CD14-positive monocyte (primary cell): ENCODE measurements at regions not wholly inside any gene's neighbourhood (a gene's known extent, or its start where the extent isn't known, plus 50 kb on each side); places are given as distances from the start of the nearest gene placed in this dataset.

Source experiments
- DNase-seq, 3 donors: peaks; one replicate each; pipeline ENCODE4 v3.0.0-alpha.2; 2011 to 2022
- H2AFZ ChIP-seq: 2 replicates; pipeline ENCODE4 v1.6.0; 2012; ENCODE audit warnings: mild to moderate bottlenecking, low read depth, low read length, inconsistent platforms; ENCODE audit not compliant: insufficient read depth, poor library complexity, severe bottlenecking
- H3K27ac ChIP-seq, 2 donors: 1 replicate in 1 of 2; 2 replicates in 1 of 2; pipeline ENCODE4 v1.5.1; 2012 to 2013; ENCODE audit warnings: low read length in 2 of 2, control low read depth in 1 of 2, inconsistent platforms in 1 of 2, low read depth in 1 of 2, mild to moderate bottlenecking in 1 of 2
- H3K27me3 ChIP-seq, 2 donors: one replicate each; pipeline versions ENCODE4 v1.6.0 to v1.6.1; 2011 to 2013; ENCODE audit warnings: low read length in 2 of 2; ENCODE audit not compliant: control insufficient read depth in 2 of 2, insufficient read depth in 2 of 2
- H3K36me3 ChIP-seq, 2 donors: replicated peaks in 1 of 2; 1 replicate in 1 of 2; 2 replicates in 1 of 2; pipeline versions ENCODE4 v1.5.1 to v1.6.1; 2012 to 2013; ENCODE audit warnings: low read length in 2 of 2, control low read depth in 1 of 2, inconsistent platforms in 1 of 2, mild to moderate bottlenecking in 1 of 2; ENCODE audit not compliant: insufficient read depth in 2 of 2, control insufficient read depth in 1 of 2
- H3K4me1 ChIP-seq, 2 donors: 1 replicate in 1 of 2; 2 replicates in 1 of 2; pipeline versions ENCODE4 v1.5.1 to v1.6.1; 2012 to 2013; ENCODE audit warnings: low read length in 2 of 2, control low read depth in 1 of 2, inconsistent platforms in 1 of 2, mild to moderate bottlenecking in 1 of 2, moderate library complexity in 1 of 2; ENCODE audit not compliant: insufficient read depth in 2 of 2, control insufficient read depth in 1 of 2
- H3K4me2 ChIP-seq: replicated peaks from 2 replicates; pipeline ENCODE3; 2012; ENCODE audit warnings: low read length, moderate library complexity, mild to moderate bottlenecking; ENCODE audit not compliant: poor library complexity, severe bottlenecking; ENCODE audit errors: extremely low read depth
- H3K4me3 ChIP-seq, 3 experiments: fragments of 200-600 bp in 1 of 3; sonication (generic) in 1 of 3; replicated peaks in 1 of 3; 1 replicate in 2 of 3; 2 replicates in 1 of 3; pipeline ENCODE4 v1.5.1; 2011 to 2013; ENCODE audit warnings: low read length in 3 of 3, mild to moderate bottlenecking in 3 of 3, control low read depth in 2 of 3, low read depth in 2 of 3, inconsistent platforms in 1 of 3, moderate library complexity in 1 of 3
- H3K79me2 ChIP-seq: 2 replicates; pipeline ENCODE4 v1.6.0; 2012; ENCODE audit warnings: mild to moderate bottlenecking, control low read depth, inconsistent platforms, low read length, moderate library complexity; ENCODE audit not compliant: insufficient read depth
- H3K9ac ChIP-seq: 2 replicates; pipeline ENCODE4 v1.6.0; 2017; ENCODE audit warnings: low read length, mild to moderate bottlenecking; ENCODE audit not compliant: insufficient read depth, poor library complexity, severe bottlenecking
- H3K9me3 ChIP-seq, 2 donors: replicated peaks in 1 of 2; 1 replicate in 1 of 2; 2 replicates in 1 of 2; pipeline versions ENCODE4 v1.5.1 to v1.6.1; 2012 to 2013; ENCODE audit warnings: low read length in 2 of 2, control low read depth in 1 of 2; ENCODE audit not compliant: control insufficient read depth in 1 of 2, insufficient read depth in 1 of 2
- H4K20me1 ChIP-seq: 2 replicates; pipeline ENCODE4 v1.6.0; 2012; ENCODE audit warnings: mild to moderate bottlenecking, low read length, control low read depth, moderate library complexity; ENCODE audit not compliant: insufficient read depth
- H3K27ac Mint-ChIP-seq, 7 donors: one replicate each; pipeline ENCODE4 v1.8.0; 2020; ENCODE audit warnings: mild to moderate bottlenecking in 7 of 7, mixed read lengths in 7 of 7, moderate library complexity in 6 of 7, inconsistent platforms in 2 of 7
- H3K27me3 Mint-ChIP-seq, 3 donors: one replicate each; pipeline ENCODE4 v1.8.0; 2021 to 2022; ENCODE audit warnings: low read depth in 3 of 3, mild to moderate bottlenecking in 3 of 3, mixed read lengths in 3 of 3, moderate library complexity in 3 of 3, inconsistent platforms in 1 of 3
- H3K36me3 Mint-ChIP-seq, 2 donors: one replicate each; pipeline ENCODE4 v1.8.0; 2020; ENCODE audit warnings: mixed read lengths in 2 of 2, inconsistent platforms in 1 of 2, mild to moderate bottlenecking in 1 of 2
- H3K4me1 Mint-ChIP-seq: one replicate; pipeline ENCODE4 v1.8.0; 2020; ENCODE audit warnings: mild to moderate bottlenecking, mixed read lengths
- H3K4me3 Mint-ChIP-seq, 2 donors: one replicate each; pipeline ENCODE4 v1.8.0; 2020; ENCODE audit warnings: mild to moderate bottlenecking in 2 of 2, mixed read lengths in 2 of 2, moderate library complexity in 1 of 2
- H3K9me3 Mint-ChIP-seq, 7 donors: one replicate each; pipeline ENCODE4 v1.8.0; 2020 to 2022; ENCODE audit warnings: mixed read lengths in 7 of 7, mild to moderate bottlenecking in 6 of 7, moderate library complexity in 6 of 7, inconsistent platforms in 2 of 7
- CTCF ChIP-seq: fragments of 200-600 bp; IDR thresholded peaks from one replicate; pipeline ENCODE4 v1.8.0; 2022; ENCODE audit warnings: antibody characterized with exemption, mild to moderate bottlenecking
- WGBS: methylation state at CpG from one replicate; pipeline ENCODE4 v1.1.5; 2013; ENCODE audit warnings: missing lambda C conversion rate; ENCODE audit not compliant: insufficient coverage; 5-methylcytosine and 5-hydroxymethylcytosine counted together
- intact Hi-C, 2 donors: fragments of 100-400 bp; cut with micrococcal nuclease; formaldehyde crosslinking; loops; one replicate each; pipeline versions ENCODE4 v1.15.0 to v1.15.1; 2023

DNA sequence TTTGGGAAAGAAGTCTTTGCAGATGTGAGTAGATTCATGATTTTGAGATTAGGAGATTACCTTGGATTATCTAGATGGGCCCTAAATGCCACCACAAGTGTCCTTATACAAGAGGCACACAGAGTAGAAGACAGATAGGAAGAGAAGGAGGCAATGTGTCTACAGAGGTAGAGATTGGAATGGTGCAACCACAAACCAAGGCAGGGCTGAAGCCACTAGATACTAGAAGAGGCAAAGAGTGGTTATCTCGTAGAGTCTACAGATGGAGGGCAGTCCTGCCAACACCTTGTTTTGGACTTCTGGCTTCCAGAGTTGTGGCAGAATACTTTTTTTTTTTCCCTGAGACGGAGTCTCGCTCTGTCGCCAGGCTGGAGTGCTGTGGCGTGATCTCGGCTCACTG lies 138.3 kb upstream of the AKIRIN2 start:
- no peaks in the 10 kb centered on the region for H3K4me1 ChIP-seq
- H3K27me3 Mint-ChIP-seq = peaks cover 1 to 13% (median 5%) of the 10 kb centered on the region in 3 donors
- H3K9ac ChIP-seq = no peak overlapping the region
- TF ChIP-seq CTCF = no peak
- no peaks in the 10 kb centered on the region for H3K36me3 ChIP-seq
- no peak overlapping the region for H3K4me3 ChIP-seq
- no peak overlapping the region for H3K4me2 ChIP-seq
- H3K9me3 Mint-ChIP-seq = peaks cover 2 to 15% (median 7%) of the 10 kb centered on the region in 7 donors
- no peak overlapping the region for H3K4me3 Mint-ChIP-seq
- no CpG with 5 or more reads among the region's 6 CpGs for WGBS
- H3K36me3 Mint-ChIP-seq = no peaks in the 10 kb centered on the region
- peaks cover 4% of the 10 kb centered on the region for H3K4me1 Mint-ChIP-seq
- H4K20me1 ChIP-seq = no peaks in the 10 kb centered on the region
- DNase-seq = no peak
- no peaks in the 10 kb centered on the region for H3K27me3 ChIP-seq
- H3K9me3 ChIP-seq = peaks cover 0 to 4% of the 10 kb centered on the region in 2 donors
- H3K27ac Mint-ChIP-seq = no peak overlapping the region
- no peak overlapping the region for H3K27ac ChIP-seq
- no peaks in the 10 kb centered on the region for H3K79me2 ChIP-seq
- H2AFZ ChIP-seq = no peak overlapping the region
- intact Hi-C loops = no loop called here

GRCh38 chr6:87837876-87838275 lies 135.8 kb upstream of the AKIRIN2 start:
- Histone ChIP-seq H3K9me3 (peaks cover 0 to 4% of the 10 kb centered on the region in 2 donors), H2AFZ (no peak overlapping the region), H3K4me1 (no peaks in the 10 kb centered on the region), H3K36me3 (no peaks in the 10 kb centered on the region), H3K27me3 (no peaks in the 10 kb centered on the region), H3K4me3 (no peak overlapping the region), H4K20me1 (no peaks in the 10 kb centered on the region), H3K9ac (no peak overlapping the region), H3K4me2 (no peak overlapping the region), H3K79me2 (no peaks in the 10 kb centered on the region), H3K27ac (no peak overlapping the region)
- Mint-ChIP-seq H3K36me3 (no peaks in the 10 kb centered on the region), H3K9me3 (peaks cover 2 to 10% (median 7%) of the 10 kb centered on the region in 7 donors), H3K4me1 (peaks cover 4% of the 10 kb centered on the region), H3K27me3 (peaks cover 1 to 11% (median 3%) of the 10 kb centered on the region in 3 donors), H3K27ac (peak overlapping the region in 1 of 7 donors; percentile 44), H3K4me3 (no peak overlapping the region)
- no CpG with 5 or more reads among the region's 2 CpGs for WGBS
- TF ChIP-seq CTCF = no peak
- no peak for DNase-seq
- intact Hi-C loops = no loop called here
